GM18870 (cell line): ENCODE measurements at regions not wholly inside any gene's neighbourhood (a gene's known extent, or its start where the extent isn't known, plus 50 kb on each side); places are given as distances from the start of the nearest gene placed in this dataset.
A peak's percentile ranks its signal among the peaks of the same experiment; 100 is the strongest.

ENCODE experiments used
- ATAC-seq: cut with Tn5 transposase; IDR thresholded peaks from one replicate; pipeline ENCODE4 v1.9.1; 2021; ENCODE audit warnings: moderate library complexity; ENCODE audit not compliant: unreplicated experiment

DNA sequence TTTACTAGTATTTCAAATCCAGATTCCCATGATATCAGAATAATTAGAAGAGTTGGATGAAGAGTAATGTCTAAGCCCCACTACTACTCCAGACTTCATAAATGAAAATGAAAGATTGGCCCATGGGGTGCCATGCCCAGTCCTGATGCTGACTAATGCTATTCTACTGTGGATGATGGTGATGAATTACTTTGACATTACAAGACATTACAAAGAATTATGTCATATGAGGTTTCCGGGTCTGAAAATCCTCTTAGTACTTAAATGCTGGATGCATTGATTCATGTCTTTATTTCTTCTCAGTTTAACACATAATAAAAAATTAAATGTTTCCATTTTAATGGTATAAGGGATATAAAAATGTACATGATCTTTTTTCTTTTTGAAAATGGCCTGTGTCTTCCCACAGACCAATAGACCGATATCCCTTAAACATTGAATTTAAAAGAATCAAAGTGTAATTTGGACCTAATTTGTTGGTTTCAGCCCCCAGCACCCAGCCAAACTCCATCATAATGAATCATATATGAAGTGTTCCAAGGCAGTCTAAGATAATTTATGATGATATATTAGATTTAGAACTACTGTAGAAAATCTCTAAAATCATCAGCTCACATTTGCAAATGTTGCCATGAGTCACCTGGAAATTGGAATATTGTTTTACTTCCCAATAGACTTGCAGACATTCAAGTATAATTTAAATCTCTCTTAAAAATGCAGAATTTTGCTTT, 223.6 kb upstream of the SGCD start:
- ATAC-seq, result no peak

DNA sequence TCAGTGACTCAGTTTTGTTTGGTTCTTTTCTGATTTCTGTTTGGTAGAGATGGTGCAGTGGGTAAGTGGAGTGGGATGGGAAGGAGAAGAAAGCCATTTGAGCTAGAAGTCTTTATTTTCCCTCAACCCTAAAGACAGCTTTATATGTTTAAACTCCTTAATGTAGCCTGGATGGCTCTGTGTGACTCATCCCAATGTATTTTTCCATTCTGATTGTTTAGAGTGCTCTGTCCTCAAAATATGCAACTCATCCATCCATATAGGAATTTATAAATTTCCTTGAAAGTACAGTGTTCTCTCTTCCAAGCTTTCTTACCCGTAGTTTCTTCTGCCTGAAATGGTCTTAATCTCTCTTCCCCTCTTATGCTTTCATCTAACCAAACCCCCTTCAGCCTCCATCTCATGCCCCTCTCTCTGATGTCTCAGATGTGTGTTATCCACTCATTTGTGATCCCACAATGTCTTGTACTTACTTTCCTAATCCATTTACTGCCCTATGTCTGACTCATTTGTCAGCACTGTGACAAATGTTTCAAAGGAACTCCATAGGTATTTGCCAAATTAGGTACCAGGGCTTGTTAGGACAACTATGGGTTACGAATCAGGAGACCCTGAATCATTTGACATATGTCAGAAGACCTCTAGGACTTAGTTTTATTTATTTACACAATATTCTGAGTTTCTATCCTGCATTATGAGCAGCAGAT, 217.5 kb upstream of the SGCD start:
- ATAC-seq, result no peak

DNA sequence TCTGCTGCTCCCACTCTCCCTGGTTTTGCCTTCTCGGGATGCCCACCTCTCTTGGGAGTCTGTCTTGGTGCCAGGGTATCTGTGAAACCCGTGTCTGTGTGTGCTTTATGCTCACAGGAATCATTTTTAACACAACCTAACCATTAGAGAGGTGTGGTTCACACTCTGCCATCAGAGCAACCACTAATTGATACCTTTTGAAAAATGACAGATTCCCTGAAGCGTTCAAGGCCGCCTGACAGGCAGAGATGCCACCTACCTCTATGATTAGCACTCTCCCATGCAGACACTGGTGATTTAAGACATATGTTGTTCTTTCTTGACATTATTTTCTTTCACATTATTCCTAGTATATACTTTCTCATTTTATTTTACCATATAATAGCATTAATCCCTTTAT, 207.3 kb upstream of the SGCD start:
- ATAC-seq, result no peak

DNA sequence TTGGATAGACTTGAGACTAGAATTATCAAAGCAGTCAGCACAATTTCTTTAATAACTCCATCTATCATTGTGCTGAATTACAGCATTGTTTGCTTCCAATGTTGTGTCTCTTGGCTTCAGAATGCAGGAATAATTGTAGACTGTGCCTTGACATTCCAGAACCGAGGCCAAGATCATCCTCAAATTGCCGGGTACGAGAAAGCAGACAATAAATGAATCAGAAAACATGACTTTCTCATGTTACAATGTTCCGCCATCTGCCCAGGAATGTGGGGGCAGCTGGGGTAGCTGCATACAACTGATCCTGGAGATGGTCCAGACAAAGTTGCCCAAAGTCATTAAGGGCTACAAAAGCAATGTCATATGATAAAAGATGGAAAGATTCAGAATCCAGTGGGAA, 206.2 kb upstream of the SGCD start:
- no peak for ATAC-seq

DNA sequence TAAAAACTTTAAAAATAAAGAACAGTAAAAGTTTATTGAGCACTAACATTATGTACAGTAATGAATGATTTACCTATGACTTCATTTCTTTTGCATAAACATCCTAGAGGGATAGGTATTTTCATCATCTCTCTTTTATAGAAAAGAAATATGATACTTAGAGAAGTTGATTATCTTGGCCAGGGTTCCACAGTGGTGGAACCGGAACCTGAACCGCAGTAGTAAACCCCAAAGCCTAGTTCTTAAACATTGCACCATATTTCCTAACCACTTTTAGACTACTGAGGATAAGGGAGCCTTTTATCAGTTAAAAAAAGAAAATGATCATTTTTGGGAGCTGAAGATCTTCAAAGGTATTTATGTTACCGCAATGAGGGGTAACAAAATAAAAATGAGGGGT, 205.7 kb upstream of the SGCD start:
- no peak for ATAC-seq

DNA sequence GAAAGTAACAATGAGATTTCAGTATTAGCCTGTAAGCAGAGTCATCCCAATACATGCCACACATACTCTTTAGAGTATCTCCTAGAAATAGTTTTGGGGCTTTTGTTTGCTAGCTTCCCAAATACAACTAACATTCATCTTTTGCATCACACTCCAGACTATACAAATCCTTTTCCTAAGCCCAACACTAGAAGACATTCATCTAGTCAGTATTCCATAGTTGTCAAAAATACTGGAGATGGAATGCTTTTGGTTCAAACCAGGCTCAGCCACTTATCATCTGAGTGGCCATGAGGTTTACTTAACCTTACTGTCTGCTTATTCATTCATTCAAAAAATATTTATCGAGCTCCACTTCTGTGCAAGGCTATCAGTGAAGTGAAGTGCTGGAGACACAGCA, 205.1 kb upstream of the SGCD start:
- ATAC-seq, result no peak

DNA sequence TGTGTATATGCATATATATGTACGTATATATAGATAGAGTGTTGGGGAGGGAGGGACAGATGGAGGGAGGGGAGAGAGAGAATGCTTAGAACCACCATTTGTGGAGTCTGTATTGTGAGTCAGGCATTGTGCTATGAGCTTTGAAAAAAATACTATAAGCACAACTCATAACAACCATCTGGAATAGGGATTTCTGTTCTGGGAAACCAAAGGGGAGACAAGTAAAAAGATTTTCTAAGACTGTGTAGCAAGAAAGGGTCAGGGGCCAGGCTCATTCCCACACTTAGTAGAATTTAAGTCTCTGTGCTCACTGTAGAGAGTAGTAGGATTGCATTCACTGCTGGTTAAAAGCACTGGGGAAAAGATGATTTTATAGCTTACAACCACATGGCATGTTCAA, 202.3 kb upstream of the SGCD start:
- ATAC-seq, result no peak

DNA sequence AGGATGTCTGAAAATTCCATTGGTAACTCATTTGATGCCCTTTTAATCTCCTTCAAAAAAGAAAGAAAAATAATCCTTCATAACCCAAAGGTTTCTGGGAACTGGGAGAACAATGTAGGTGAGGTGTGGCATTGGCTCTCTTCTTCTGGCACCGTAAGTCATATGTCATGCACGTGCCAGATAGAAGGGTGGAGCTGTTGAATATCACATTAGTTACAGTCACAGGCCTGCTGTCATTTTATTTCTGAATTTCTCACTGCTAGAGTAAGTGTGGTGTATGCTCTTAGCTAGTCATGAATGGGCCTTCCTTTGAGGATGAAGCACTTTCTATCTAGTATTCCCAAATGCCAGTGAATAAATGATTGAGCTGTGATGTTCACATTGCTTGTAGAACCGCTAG, 201.8 kb upstream of the SGCD start:
- no peak for ATAC-seq

DNA sequence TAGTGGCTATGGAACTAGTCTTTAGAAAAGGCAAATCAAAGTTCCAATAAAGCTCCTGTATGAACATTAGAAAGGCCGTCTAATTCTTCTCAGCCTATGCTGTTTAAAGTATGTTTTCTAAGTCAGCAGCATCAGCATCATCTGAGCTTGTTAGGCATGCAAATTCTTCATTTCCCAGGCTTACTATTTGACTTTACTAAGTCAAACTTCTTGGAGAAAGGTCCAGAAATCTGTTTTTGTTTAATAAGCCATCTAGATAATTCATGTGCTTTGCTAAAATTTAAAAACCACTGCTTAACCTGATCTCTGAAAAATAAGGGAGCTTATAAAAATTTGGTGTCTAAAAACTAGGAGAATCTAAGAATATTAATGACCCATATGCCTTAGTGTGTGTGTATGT, 200.2 kb upstream of the SGCD start:
- no peak for ATAC-seq

DNA sequence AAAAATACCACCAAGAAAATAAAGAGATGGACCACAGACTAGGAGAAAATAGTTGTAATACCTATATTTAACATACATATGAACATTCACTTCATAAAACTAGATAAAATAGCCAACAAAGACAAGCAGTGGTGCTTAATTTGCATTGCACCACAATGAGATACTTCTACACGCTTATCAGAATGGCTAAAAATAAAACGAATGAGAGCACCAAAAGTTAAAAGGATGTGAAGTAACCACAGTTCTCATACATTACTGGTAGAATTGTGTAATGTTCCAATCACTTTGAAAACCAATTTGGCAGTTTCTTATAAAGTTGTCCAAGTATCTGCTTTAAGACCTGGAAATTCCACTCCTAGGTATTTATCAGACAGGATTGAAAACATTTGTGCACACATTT, 198.9 kb upstream of the SGCD start:
- ATAC-seq, result peak; percentile 49

DNA sequence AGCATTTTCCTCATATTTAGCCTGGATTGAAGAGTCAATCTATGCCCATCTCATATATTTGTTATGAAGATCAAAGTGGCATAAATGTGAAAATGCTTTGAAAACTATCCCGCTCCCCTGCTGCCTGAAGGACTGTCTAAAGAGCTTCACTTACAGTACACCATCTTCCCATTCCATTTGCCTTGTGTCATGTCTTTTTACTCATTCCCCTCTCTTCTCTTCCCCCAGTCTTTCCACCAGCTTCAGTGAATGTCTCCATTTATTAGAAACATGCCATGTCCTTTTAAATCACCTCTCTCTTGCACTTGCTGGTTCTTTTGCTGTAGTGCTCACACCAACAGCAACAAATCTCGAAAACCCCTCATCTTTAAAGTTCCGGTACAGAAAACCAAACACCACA, 192.7 kb upstream of the SGCD start:
- no peak for ATAC-seq

DNA sequence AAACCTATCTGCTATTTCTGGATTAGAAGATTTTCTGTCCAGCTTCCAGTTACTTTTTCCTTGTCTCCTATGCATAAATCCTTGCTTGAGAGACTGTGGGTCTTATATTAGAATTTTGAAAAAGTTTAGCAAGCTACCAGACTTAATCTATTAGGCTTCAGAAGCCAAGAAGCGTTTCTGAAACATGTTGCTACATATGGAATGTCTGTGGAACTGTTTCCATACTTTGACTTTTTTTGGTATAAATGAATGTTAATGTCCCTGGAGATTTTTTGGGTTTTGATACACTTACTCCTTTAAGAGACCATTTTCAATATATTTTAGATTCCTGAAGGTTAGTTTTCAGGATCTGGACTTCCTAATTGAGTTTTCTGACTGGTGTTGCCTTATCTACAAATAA, 191.4 kb upstream of the SGCD start:
- no peak for ATAC-seq

DNA sequence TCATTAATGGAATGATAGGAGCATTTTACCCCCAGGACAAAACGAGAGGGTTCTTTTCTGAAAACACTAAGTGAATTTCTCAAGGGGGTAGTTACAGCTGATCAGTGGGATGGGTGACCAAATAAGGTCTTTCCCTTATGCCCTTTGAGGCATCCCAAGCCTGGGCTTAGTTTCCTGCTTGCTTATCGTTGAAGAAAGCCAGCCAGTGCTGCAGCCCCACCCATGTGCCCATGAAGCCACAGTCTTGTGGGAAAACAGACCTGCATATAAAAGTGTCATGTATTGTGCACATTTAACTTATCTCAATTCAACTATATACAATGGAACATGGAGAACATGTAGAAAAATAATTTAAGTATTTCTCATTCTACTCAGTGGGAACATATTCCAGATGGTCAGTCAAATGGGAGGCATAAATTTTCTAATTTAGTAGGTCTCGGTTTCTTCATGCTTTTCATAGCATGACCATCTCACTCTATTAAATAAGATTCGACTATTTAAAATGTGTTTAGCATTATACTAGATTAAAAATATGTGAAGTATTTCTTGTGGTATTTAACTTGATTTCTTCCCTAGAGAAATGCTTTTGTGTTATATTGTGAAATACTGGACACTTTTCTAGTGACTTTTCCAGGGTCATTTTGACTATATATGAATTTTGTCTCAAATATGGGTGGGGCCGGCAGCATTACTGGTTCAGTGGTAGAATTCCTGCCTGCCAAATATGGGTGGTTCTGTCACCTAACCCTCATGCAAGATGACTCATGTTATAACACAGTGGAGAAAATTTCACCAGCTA, 189.7 kb upstream of the SGCD start:
- no peak for ATAC-seq

DNA sequence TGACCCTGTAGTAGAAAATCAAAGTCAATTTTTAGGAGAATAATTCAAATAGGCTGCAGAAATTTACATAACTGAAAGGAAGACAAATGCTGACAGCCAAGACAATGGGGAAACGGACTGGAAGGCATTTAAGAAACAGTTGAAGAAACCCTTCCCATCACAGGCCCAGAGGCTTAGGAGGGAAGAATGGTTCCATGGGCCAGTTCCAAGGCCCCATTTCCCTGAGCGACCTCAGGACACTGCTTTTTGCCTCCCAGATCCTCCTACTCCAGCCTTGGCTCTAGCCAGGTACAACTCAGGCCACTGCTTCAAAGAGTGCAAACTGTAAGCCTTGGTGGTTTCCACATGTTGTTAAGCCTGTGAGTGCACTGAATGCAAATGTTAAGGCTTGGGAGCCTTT, 184.1 kb upstream of the SGCD start:
- ATAC-seq, result no peak

DNA sequence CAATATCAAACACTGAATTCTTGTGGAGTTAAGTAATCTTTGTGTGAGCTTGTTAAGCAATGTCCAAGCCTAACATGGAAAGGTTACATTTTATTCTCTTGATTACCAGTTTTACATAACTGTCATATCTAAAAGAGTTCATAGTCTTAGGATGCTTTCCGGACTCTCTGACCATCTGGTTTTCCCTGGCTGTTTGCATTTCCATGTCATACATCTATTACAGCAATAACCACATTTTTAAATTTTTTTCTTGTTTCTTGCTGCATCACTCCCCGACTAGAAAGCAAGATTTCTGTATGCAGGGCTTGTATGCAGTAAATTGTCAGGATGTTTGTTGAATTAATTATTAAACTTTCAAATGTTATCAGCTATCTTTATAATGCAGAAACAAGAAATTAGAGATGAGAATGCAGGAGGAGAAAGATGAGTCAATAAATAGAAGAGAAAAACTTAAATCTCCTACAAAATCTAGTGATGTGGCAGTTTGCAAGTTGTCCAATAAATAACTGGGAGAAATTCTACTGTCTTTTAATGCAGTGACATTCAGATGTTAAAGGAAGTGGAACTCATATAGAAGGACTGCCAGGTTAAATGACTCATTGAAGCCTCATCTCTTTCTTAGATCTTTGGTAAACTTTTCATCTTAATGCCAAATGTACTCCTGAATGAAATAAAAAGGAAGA, 179.6 kb upstream of the SGCD start:
- ATAC-seq, result no peak

DNA sequence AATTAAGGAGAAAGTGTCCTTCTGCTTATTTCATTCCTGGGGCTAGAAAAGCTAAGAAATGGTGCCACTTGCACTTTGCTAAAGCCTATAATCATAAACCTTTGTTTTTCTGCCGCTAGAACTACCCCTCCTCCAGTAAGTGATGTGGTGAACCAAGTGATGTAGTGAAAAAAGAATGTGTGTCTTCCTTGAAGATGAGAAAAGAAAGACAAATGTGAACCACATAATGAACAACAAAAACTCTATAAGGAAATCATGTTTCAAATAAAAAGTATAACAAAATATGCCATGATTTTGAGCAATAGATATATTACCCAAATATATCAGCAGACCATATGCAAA, 179.0 kb upstream of the SGCD start:
- ATAC-seq, result no peak

DNA sequence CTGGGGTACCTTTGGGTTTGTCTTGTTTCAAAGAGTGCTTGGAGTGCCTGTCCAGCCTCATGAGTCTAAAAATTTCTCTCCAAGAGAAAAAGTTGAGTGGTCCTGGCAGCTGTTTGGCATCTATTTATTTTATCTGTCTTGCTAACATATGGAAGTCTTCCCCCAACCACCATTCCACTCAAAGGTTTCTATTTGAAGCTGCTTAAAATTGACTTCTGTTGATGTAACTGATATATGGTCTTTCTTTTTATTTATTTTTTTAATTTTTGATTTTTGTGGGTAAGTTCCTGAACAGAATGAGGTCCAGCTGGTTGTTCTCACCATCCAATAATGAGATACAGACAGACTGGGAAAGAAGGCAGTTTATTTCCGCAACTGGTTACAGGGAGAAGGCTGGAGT, 178.7 kb upstream of the SGCD start:
- no peak for ATAC-seq

DNA sequence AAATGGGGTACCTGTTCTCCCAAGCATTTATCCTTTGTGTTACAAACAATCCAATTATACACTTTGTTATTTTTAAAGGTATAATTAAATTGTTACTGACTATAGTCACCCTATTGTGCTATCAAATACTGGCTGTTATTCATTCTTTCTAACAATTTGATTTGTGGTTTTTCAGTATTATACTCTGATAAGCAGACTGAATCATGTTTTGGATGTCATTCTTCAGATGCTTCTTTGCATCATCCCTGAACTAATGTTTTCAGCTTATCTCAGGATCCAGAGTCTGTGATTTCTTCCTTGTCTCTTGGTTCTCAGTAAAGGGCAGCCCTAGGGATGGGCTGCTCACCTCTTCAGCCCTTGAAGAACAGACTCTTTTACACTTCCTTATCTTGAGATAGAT, 177.8 kb upstream of the SGCD start:
- ATAC-seq, result no peak

DNA sequence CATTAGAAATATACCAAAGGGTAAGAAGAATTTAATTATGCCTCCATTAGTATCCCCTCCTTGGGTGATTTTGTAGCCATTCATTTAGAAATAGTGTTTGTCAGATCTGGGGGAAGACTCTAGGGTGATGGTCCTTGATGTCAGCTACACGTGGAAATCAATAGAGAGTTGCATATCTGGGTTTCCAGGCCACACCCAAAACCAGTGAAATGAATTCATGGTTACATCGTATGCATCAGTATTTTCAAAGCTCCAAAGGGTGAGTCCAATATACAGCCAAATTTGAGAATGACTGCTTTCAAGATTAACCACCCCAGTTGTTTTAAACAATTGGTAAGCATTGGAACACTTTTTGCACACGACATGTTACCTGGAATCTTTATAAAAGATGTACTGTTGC, 173.4 kb upstream of the SGCD start:
- no peak for ATAC-seq

DNA sequence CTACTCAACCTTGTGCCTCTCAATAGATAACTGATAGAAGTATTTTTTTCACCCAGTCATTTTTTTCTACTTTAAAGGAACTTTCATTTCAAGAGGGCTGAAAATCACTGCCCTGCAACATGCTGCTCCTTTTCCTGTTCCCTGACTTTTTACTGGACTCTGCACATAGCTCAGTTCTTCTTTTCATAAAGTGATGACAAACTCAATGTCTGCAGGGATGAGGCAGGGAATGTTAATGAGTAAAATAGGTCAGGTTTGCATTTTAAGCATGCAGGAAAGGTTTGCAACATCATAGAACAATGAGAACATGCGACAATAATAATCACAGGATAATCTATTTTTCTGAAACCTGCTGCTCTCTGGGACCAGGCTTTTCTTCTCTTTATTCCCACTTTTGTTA, 172.2 kb upstream of the SGCD start:
- no peak for ATAC-seq

DNA sequence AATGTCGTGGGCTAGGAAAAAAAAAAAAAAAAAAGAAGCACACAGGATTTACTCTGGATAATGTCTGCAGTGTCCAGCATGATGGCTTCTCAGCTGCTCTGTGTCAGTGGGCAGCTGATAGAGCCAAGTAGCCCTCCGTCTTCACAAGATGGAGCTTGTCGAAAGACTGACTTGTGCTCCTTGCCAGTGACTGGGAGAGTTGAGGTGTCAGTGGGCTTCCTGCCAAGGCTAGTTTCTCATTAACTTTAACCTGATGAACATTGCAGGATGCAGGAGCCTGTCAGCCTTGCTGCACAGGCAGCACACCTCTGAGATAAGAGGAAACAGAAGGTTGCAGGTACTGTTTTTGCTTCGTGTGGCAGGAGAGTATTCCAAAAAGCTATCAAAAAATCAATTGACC, 171.4 kb upstream of the SGCD start:
- no peak for ATAC-seq

DNA sequence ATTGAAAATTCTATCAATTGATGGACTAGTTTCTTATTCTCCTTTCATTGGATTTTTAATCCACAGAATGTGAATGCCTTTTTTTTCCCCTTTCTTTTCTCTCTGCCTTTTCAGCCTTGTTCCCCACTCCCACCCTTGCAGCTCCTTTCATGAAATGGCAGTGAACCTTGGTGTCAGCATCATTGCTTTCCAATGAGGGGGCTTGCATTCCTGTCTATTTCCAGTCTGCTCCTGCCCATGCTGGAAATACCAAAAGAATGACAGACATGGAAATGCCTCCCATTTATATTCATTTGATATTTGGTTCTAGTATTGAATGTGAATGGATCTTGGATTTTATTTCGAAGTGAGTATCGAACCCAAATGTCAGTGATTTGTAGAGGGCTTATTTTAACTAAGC, 162.7 kb upstream of the SGCD start:
- no peak for ATAC-seq
